Ovary (tissue), 3 donors: ENCODE measurements at regions not wholly inside any gene's neighbourhood (a gene's known extent, or its start where the extent isn't known, plus 50 kb on each side); places are given as distances from the start of the nearest gene placed in this dataset.

Experiments used
- EP300 ChIP-seq: sonication (generic); formaldehyde crosslinking; IDR thresholded peaks from one replicate; pipeline ENCODE4 v1.6.1; 2017; ENCODE audit warnings: antibody characterized with exemption
- POLR2A ChIP-seq: fragments of 450-650 bp; IDR thresholded peaks from one replicate; pipeline ENCODE4 v1.6.1; 2017; ENCODE audit warnings: antibody characterized with exemption, mild to moderate bottlenecking, moderate library complexity
- TF ChIP-seq, protein P1 (sequence below), 3 donors: fragments of 450-650 bp in 2 of 3; fragments of 200-600 bp in 1 of 3; IDR thresholded peaks; one replicate each; pipeline versions ENCODE4 v1.5.1 to v1.8.0; 2016 to 2022; ENCODE audit warnings: antibody characterized with exemption in 3 of 3, mild to moderate bottlenecking in 1 of 3
- donor health status: DM: no; HTN: no; CAD: no.

DNA sequence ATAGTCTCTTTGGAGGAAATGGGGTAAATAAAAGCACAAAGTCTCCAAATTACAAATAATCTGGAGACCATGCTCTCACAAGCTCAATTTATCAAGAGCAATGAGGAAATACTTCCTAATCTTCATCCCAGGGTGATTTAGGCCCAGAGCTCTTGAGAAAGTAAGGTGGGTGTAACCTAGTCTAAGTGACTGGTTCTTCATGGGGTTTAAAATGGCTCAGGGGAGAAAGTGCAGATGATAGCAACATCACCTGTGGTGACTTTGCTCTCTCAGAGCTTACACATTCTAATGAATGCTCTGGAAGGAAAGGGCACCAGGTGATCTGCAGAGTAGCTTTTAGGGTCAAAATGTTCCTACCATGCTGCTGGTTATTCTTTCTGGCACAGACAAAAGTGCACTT lies 118.4 kb upstream of the TP63 start:
- TF ChIP-seq, protein P1, sequence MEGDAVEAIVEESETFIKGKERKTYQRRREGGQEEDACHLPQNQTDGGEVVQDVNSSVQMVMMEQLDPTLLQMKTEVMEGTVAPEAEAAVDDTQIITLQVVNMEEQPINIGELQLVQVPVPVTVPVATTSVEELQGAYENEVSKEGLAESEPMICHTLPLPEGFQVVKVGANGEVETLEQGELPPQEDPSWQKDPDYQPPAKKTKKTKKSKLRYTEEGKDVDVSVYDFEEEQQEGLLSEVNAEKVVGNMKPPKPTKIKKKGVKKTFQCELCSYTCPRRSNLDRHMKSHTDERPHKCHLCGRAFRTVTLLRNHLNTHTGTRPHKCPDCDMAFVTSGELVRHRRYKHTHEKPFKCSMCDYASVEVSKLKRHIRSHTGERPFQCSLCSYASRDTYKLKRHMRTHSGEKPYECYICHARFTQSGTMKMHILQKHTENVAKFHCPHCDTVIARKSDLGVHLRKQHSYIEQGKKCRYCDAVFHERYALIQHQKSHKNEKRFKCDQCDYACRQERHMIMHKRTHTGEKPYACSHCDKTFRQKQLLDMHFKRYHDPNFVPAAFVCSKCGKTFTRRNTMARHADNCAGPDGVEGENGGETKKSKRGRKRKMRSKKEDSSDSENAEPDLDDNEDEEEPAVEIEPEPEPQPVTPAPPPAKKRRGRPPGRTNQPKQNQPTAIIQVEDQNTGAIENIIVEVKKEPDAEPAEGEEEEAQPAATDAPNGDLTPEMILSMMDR (IDR thresholded peaks at IDR 0.05): no peak
- TF ChIP-seq POLR2A (no peak), EP300 (no peak)
